IMR-90 (cell line): ENCODE measurements at regions not wholly inside any gene's neighbourhood (a gene's known extent, or its start where the extent isn't known, plus 50 kb on each side); places are given as distances from the start of the nearest gene placed in this dataset.

Experiments used
- CEBPB ChIP-seq: IDR thresholded peaks from 2 replicates; pipeline ENCODE4 v1.6.1; 2012; ENCODE audit warnings: low read depth, low read length, improper control_type of control experiment
- CHD1 ChIP-seq: IDR thresholded peaks from 2 replicates; pipeline ENCODE4 v1.6.1; 2012; ENCODE audit warnings: low read depth, low read length, improper control_type of control experiment
- FOS ChIP-seq: fragments of 150-350 bp; IDR thresholded peaks from 2 replicates; pipeline ENCODE4 v1.6.1; 2016; ENCODE audit warnings: low read depth, low read length
- MAFK ChIP-seq: IDR thresholded peaks from 2 replicates; pipeline ENCODE4 v1.6.1; 2012; ENCODE audit warnings: low read depth, low read length, improper control_type of control experiment
- MAZ ChIP-seq: IDR thresholded peaks from 2 replicates; pipeline ENCODE4 v1.6.1; 2012; ENCODE audit warnings: low read depth, mild to moderate bottlenecking, low read length, improper control_type of control experiment, moderate library complexity, borderline replicate concordance
- MXI1 ChIP-seq: IDR thresholded peaks from 2 replicates; pipeline ENCODE4 v1.6.1; 2012; ENCODE audit warnings: low read depth, mild to moderate bottlenecking, low read length, moderate library complexity, borderline replicate concordance
- POLR2A ChIP-seq: IDR thresholded peaks from 2 replicates; pipeline ENCODE4 v1.6.1; 2012; ENCODE audit warnings: mild to moderate bottlenecking, low read depth, low read length
- RAD21 ChIP-seq: IDR thresholded peaks from 2 replicates; pipeline ENCODE4 v1.6.1; 2012; ENCODE audit warnings: low read length, improper control_type of control experiment
- RCOR1 ChIP-seq: IDR thresholded peaks from 2 replicates; pipeline ENCODE4 v1.6.1; 2012; ENCODE audit warnings: mild to moderate bottlenecking, low read length, improper control_type of control experiment; ENCODE audit not compliant: insufficient replicate concordance
- RFX5 ChIP-seq: IDR thresholded peaks from 2 replicates; pipeline ENCODE4 v1.8.0; 2012; ENCODE audit warnings: low read depth, mild to moderate bottlenecking, low read length, moderate library complexity
- SMC3 ChIP-seq: fragments of 150-350 bp; IDR thresholded peaks from 2 replicates; pipeline ENCODE4 v1.6.1; 2016; ENCODE audit warnings: low read depth, mild to moderate bottlenecking, antibody characterized with exemption, low read length, moderate library complexity
- TF ChIP-seq, protein P1 (sequence below): fragments of 150-350 bp; IDR thresholded peaks from 2 replicates; pipeline ENCODE4 v1.6.1; 2017; ENCODE audit warnings: mild to moderate bottlenecking, antibody characterized with exemption, low read length, low read depth
- TF ChIP-seq, protein P2 (sequence below): conservative IDR thresholded peaks from 2 replicates; pipeline ENCODE4 v1.5.1; 2012; ENCODE audit warnings: mild to moderate bottlenecking, low read depth, low read length, improper control_type of control experiment

DNA sequence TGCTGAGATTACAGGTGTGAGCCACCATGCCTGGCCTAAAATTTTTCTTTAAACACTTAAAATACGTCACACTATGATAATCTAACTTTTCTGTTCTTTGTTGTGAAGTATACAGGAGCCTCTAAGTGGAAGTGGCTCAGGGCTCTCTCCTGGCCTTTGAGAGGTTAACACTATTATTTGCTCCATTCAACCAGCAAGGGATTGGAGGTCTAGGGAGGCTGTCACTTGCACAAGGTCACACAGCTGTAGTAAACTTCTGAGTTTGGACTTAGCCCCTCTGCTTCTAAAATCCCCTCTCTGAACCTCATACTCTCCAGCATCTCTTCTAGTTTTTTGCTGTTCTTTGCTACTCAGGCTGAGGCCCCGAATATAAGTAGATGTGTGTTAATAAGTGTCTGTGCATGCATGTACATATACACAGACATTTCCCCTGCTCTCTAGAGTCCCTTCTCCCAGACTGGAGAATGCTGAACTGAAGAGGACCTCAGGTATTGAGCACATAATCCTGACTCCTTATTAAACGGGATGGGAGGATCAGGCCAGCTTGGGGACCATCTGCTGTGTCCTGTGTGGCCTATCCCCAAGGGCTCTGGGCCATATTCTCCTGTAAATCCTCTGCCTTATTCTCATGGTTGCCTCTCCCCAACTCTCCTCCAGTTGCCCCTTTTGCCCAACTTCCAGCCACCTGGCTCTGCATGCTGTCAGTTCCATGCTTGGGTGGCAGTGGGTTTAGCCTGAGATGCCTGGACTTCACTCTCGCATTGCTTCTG is 87.0 kb upstream of the SPRY4 start:
- TF ChIP-seq FOS = no peak
- TF ChIP-seq, protein P1, sequence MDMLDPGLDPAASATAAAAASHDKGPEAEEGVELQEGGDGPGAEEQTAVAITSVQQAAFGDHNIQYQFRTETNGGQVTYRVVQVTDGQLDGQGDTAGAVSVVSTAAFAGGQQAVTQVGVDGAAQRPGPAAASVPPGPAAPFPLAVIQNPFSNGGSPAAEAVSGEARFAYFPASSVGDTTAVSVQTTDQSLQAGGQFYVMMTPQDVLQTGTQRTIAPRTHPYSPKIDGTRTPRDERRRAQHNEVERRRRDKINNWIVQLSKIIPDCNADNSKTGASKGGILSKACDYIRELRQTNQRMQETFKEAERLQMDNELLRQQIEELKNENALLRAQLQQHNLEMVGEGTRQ = no peak
- TF ChIP-seq, protein P2, sequence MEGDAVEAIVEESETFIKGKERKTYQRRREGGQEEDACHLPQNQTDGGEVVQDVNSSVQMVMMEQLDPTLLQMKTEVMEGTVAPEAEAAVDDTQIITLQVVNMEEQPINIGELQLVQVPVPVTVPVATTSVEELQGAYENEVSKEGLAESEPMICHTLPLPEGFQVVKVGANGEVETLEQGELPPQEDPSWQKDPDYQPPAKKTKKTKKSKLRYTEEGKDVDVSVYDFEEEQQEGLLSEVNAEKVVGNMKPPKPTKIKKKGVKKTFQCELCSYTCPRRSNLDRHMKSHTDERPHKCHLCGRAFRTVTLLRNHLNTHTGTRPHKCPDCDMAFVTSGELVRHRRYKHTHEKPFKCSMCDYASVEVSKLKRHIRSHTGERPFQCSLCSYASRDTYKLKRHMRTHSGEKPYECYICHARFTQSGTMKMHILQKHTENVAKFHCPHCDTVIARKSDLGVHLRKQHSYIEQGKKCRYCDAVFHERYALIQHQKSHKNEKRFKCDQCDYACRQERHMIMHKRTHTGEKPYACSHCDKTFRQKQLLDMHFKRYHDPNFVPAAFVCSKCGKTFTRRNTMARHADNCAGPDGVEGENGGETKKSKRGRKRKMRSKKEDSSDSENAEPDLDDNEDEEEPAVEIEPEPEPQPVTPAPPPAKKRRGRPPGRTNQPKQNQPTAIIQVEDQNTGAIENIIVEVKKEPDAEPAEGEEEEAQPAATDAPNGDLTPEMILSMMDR = no peak
- TF ChIP-seq POLR2A = no peak
- TF ChIP-seq RAD21 = no peak
- no peak for TF ChIP-seq RFX5
- TF ChIP-seq RCOR1 = no peak
- TF ChIP-seq CEBPB = no peak
- TF ChIP-seq MAZ = no peak
- TF ChIP-seq CHD1 = no peak
- TF ChIP-seq MAFK = no peak
- TF ChIP-seq SMC3 = no peak
- TF ChIP-seq MXI1 = no peak
